AG04449 (cell line): ENCODE measurements at regions not wholly inside any gene's neighbourhood (a gene's known extent, or its start where the extent isn't known, plus 50 kb on each side); places are given as distances from the start of the nearest gene placed in this dataset.

Experiments
- CTCF ChIA-PET: fragments of 350-600 bp; formaldehyde crosslinking; extraction: SDS; loops from one replicate; lab custom pipeline; 2021; ENCODE audit warnings: antibody characterized with exemption; lab: Yijun Ruan, JAX
- POLR2A ChIA-PET: fragments of 400-600, 350-600 bp; formaldehyde crosslinking; extraction: SDS; loops from one replicate; lab custom pipeline; 2020; ENCODE audit warnings: antibody characterized with exemption, inconsistent platforms; lab: Yijun Ruan, JAX
- DNase-seq: peaks from one replicate; pipeline ENCODE4 v3.0.0-alpha.2; 2010; ENCODE audit warnings: low read depth, low spot score
- H3K4me3 ChIP-seq: 2 replicates; pipeline ENCODE4 v1.5.1; 2011; ENCODE audit warnings: low read depth, mild to moderate bottlenecking, control low read depth, low read length
- CTCF ChIP-seq: IDR thresholded peaks from one replicate; pipeline ENCODE4 v1.5.1; 2011; ENCODE audit warnings: mild to moderate bottlenecking, moderate library complexity, low read length, control low read depth, inconsistent platforms; ENCODE audit not compliant: insufficient read depth; ENCODE audit errors: missing control alignments

- no peak overlapping the region for H3K4me3 ChIP-seq
- ChIA-PET CTCF (interaction anchor here (2.1 kb wide), 1 partner anchor 431 kb away, joined by 6 read pairs; no protein-coding TSS in a partner anchor), POLR2A (no interaction called here)
- DNase-seq, result no peak
- no peak for TF ChIP-seq CTCF
Observed at GRCh38 chr7:96596120-96596826, 113.4 kb downstream of the SEM1 start.

GRCh38 chr7:96591900-96592676 lies 117.6 kb downstream of the SEM1 start:
- H3K4me3 ChIP-seq, result no peak overlapping the region
- no peak for DNase-seq
- ChIA-PET POLR2A (no interaction called here), CTCF (no interaction called here)
- TF ChIP-seq CTCF, result no peak

GRCh38 chr7:96591159-96591899 lies 118.3 kb downstream of the SEM1 start:
- no peak for DNase-seq
- H3K4me3 ChIP-seq, result no peak overlapping the region
- TF ChIP-seq CTCF, result no peak
- ChIA-PET CTCF (no interaction called here), POLR2A (no interaction called here)

- POLR2A ChIA-PET, result no interaction called here
- DNase-seq, result no peak
- CTCF ChIA-PET, result no interaction called here
- TF ChIP-seq CTCF, result no peak
- no peak overlapping the region for H3K4me3 ChIP-seq
Observed at GRCh38 chr7:96589038-96589437, 120.6 kb downstream of the SEM1 start.

GRCh38 chr7:96579119-96579518 lies 130.5 kb downstream of the SEM1 start:
- TF ChIP-seq CTCF, result no peak
- H3K4me3 ChIP-seq, result no peak overlapping the region
- ChIA-PET CTCF (no interaction called here), POLR2A (no interaction called here)
- no peak for DNase-seq

- no peak overlapping the region for H3K4me3 ChIP-seq
- no peak for TF ChIP-seq CTCF
- ChIA-PET CTCF (no interaction called here), POLR2A (no interaction called here)
- no peak for DNase-seq
Observed at GRCh38 chr7:96578606-96579005, 131.0 kb downstream of the SEM1 start.
